ENCODE measurements at regions not wholly inside any gene's neighbourhood (a gene's known extent, or its start where the extent isn't known, plus 50 kb on each side); places are given as distances from the start of the nearest gene placed in this dataset.

- Mint-ChIP-seq H3K4me1 (peaks cover 7% of the 10 kb centered on the region), H3K27me3 (ENCODE audit: insufficient read depth) (peaks cover 2% of the 10 kb centered on the region), H3K36me3 (ENCODE audit: low read depth) (no peaks in the 10 kb centered on the region), H3K4me3 (no peak overlapping the region), H3K27ac (no peak overlapping the region), H3K9me3 (no peaks in the 10 kb centered on the region)
- no peak for DNase-seq
- no peaks in the 10 kb centered on the region for H3K4me1 ChIP-seq (ENCODE audit: control insufficient read depth, insufficient read depth, low read length)
- H3K36me3 ChIP-seq (ENCODE audit: control insufficient read depth, insufficient read depth, low read length) = no peaks in the 10 kb centered on the region
- WGBS, 2 experiments (ENCODE audit: insufficient coverage in 1 of 2, insufficient read length in 1 of 2) = 88% methylated on average over 3 of the region's 3 CpGs; no CpG with 5 or more reads in 1 of the 2 experiments
- no peak overlapping the region for H3K9ac ChIP-seq (ENCODE audit: extremely low read depth, low read length, poor library complexity, severe bottlenecking)
- no peaks in the 10 kb centered on the region for H3K9me3 ChIP-seq (ENCODE audit: control insufficient read depth, low read length)
- H3K27me3 ChIP-seq (ENCODE audit: control insufficient read depth, insufficient read depth, low read length, poor library complexity, severe bottlenecking) = no peaks in the 10 kb centered on the region
- TF ChIP-seq CTCF (conservative IDR thresholded peaks at IDR 0.05) = no peak
- H3K27ac ChIP-seq (ENCODE audit: low read depth, low read length) = no peak overlapping the region
- no peak overlapping the region for H3K4me3 ChIP-seq (ENCODE audit: low read length)
Measured at GRCh38 chr7:41147606-41148485, 555.0 kb downstream of the INHBA start.

GRCh38 chr7:41146429-41146828 is 556.5 kb downstream of the INHBA start:
- no peak for DNase-seq
- Mint-ChIP-seq H3K36me3 (ENCODE audit: low read depth) (no peaks in the 10 kb centered on the region), H3K4me3 (no peak overlapping the region), H3K27ac (no peak overlapping the region), H3K9me3 (no peaks in the 10 kb centered on the region), H3K4me1 (peaks cover 7% of the 10 kb centered on the region), H3K27me3 (ENCODE audit: insufficient read depth) (no peaks in the 10 kb centered on the region)
- no peaks in the 10 kb centered on the region for H3K36me3 ChIP-seq (ENCODE audit: control insufficient read depth, insufficient read depth, low read length)
- no peak for TF ChIP-seq CTCF (conservative IDR thresholded peaks at IDR 0.05)
- H3K27ac ChIP-seq (ENCODE audit: low read depth, low read length) = no peak overlapping the region
- H3K4me3 ChIP-seq (ENCODE audit: low read length) = no peak overlapping the region
- WGBS, 2 experiments (ENCODE audit: insufficient coverage in 1 of 2, insufficient read length in 1 of 2) = 96% methylated on average over 3 of the region's 3 CpGs; no CpG with 5 or more reads in 1 of the 2 experiments
- no peak overlapping the region for H3K9ac ChIP-seq (ENCODE audit: extremely low read depth, low read length, poor library complexity, severe bottlenecking)
- no peaks in the 10 kb centered on the region for H3K4me1 ChIP-seq (ENCODE audit: control insufficient read depth, insufficient read depth, low read length)
- no peaks in the 10 kb centered on the region for H3K9me3 ChIP-seq (ENCODE audit: control insufficient read depth, low read length)
- H3K27me3 ChIP-seq (ENCODE audit: control insufficient read depth, insufficient read depth, low read length, poor library complexity, severe bottlenecking) = no peaks in the 10 kb centered on the region

- 91 to 96% methylated on average over 3 of the region's 3 CpGs for WGBS, 2 experiments (ENCODE audit: insufficient coverage in 1 of 2, insufficient read length in 1 of 2)
- H3K36me3 ChIP-seq (ENCODE audit: control insufficient read depth, insufficient read depth, low read length) = no peaks in the 10 kb centered on the region
- Mint-ChIP-seq H3K9me3 (no peaks in the 10 kb centered on the region), H3K27ac (no peak overlapping the region), H3K36me3 (ENCODE audit: low read depth) (no peaks in the 10 kb centered on the region), H3K27me3 (ENCODE audit: insufficient read depth) (no peaks in the 10 kb centered on the region), H3K4me3 (no peak overlapping the region), H3K4me1 (peaks cover 7% of the 10 kb centered on the region)
- no peaks in the 10 kb centered on the region for H3K4me1 ChIP-seq (ENCODE audit: control insufficient read depth, insufficient read depth, low read length)
- no peak overlapping the region for H3K27ac ChIP-seq (ENCODE audit: low read depth, low read length)
- no peak for TF ChIP-seq CTCF (conservative IDR thresholded peaks at IDR 0.05)
- no peak overlapping the region for H3K9ac ChIP-seq (ENCODE audit: extremely low read depth, low read length, poor library complexity, severe bottlenecking)
- DNase-seq = no peak
- no peak overlapping the region for H3K4me3 ChIP-seq (ENCODE audit: low read length)
- no peaks in the 10 kb centered on the region for H3K9me3 ChIP-seq (ENCODE audit: control insufficient read depth, low read length)
- no peaks in the 10 kb centered on the region for H3K27me3 ChIP-seq (ENCODE audit: control insufficient read depth, insufficient read depth, low read length, poor library complexity, severe bottlenecking)
Measured at GRCh38 chr7:41145656-41146055, 557.2 kb downstream of the INHBA start.
